ENCODE measurements at regions not wholly inside any gene's neighbourhood (a gene's known extent, or its start where the extent isn't known, plus 50 kb on each side); places are given as distances from the start of the nearest gene placed in this dataset.
"Not testable (repeated sequence)": the region's sequence is repeated elsewhere in the genome, so short reads cannot be mapped to it uniquely, and the experiment has no call there.

DNA sequence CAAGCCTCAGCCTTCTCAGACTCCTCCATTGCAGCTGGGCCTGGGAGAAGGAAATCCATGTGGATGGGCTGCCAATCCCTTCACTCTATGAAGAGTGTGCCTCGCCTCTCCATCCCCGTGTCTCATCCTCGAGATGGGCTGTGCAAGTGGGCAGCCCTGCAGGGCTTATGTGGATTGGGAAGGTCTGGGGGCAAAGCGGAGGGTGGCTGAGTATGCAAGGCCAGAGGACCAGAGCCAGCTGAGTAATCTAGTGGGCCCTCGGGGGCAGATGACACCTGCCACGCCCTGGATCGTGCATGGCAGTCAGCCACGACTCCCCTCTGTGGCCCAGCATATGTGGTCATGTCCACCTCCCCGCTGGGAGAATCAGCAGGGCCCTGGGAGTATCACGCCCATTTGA is 78.9 kb downstream of the IRX5 start:
- Mint-ChIP-seq H3K4me1 (no peaks in the 10 kb centered on the region), H3K9me3 (no peaks in the 10 kb centered on the region), H3K27me3 (peaks cover 10% of the 10 kb centered on the region), H3K4me3 (no peak overlapping the region), H3K27ac (no peak overlapping the region)
- ATAC-seq (no peak), DNase-seq (no peak)

DNA sequence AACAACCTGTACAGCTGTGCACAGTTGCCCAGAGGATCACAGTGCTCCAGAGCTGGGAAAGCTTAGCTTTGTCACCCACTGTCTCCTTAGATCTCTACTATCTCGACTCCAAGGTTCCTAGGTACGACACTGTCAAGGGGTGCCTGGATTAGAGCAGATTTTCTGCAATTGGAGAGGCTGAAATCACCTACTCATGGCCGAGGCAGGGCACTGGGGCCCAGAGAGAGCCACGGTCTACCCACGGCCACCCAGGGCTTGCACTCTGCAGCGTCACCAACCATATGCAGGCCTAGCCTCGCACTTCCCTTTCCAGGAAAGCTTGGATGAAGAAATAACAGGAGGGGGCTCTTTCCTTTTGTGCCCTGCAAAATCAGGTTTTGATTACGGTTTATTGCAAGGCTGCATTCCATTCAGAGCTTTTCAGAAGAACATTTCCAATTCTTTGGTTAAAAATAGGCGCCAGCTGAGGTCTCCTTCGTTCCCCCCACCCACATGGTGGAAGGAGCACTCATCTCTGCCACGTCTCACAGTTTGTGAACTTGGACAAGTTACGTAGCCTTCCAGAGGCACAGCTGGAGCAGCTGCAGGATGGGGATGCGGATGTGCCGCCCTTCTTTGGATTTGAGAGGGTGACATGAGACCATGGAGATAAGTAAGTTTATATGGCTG is 80.0 kb downstream of the IRX5 start:
- no peaks in the 10 kb centered on the region for H3K9me3 Mint-ChIP-seq
- no peaks in the 10 kb centered on the region for H3K4me1 Mint-ChIP-seq
- peaks cover 11% of the 10 kb centered on the region for H3K27me3 Mint-ChIP-seq
- H3K27ac Mint-ChIP-seq, result peak overlapping the region in 1 of 2 donors; percentile 85
- no peak for ATAC-seq
- H3K4me3 Mint-ChIP-seq, result no peak overlapping the region
- DNase-seq, result no peak

DNA sequence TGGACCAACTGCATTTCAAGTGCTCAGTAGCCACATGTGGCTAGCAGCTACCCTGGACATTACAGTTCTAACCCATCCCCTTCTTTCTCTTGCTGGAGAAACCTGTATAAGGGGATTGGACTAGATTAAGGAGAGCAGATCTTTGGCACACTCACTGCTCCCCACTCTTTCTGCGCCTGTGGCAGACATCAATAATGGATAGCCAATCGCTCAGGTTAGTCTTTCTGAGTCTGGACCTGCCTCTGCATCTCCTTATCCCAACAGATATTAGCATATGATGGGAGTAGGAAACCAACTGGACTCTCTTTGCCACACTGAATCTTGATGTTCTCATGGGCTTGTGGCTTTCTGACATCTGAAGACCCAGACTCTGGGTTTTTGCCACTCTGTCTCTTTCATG is 81.7 kb downstream of the IRX5 start:
- Mint-ChIP-seq H3K4me1 (no peaks in the 10 kb centered on the region), H3K4me3 (no peak overlapping the region), H3K9me3 (no peaks in the 10 kb centered on the region), H3K27ac (no peak overlapping the region), H3K27me3 (peaks cover 11% of the 10 kb centered on the region)
- ATAC-seq (no peak), DNase-seq (no peak)

DNA sequence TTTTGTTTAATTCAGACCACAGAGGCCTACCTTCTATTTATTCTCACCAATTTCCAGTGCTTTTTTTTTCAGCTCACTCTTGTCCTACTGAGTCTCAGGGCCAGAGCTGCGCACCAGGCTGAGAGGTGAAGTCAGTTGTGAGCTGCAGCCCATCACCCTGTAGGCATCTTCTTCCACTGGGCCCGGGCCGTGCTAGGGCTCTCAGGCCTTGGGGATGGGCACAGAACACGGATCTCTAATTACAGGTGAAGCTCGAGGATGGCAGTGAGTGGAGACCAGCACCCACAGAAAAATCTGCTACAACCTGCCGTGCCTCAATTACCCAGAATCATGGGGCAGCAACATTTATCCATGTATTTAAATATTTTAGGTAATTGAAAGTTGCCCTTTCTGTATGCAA is 82.1 kb downstream of the IRX5 start:
- Mint-ChIP-seq H3K9me3 (no peaks in the 10 kb centered on the region), H3K27ac (no peak overlapping the region), H3K4me1 (no peaks in the 10 kb centered on the region), H3K27me3 (peaks cover 11% of the 10 kb centered on the region), H3K4me3 (no peak overlapping the region)
- no peak for ATAC-seq
- no peak for DNase-seq

DNA sequence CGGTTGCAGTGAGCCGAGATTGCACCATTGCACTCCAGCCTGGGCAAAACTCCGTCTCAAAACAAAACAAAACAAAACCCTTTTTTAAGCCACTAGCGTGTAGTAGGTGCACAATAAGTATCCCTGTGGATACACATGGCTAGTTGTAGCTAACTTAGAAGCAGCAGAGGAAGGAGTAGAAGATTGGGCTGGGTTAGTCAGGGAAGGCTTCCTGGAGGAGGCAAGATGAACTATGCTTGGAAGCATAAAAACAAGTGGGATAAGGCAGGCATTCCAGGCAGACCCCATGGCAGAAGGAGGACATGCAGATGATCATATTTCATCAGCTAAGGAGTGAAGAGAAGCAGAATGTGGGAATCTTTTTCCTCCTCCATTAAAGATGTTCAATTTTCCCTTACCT is 83.4 kb downstream of the IRX5 start:
- H3K27ac Mint-ChIP-seq, result no peak overlapping the region
- H3K9me3 Mint-ChIP-seq, result no peaks in the 10 kb centered on the region
- H3K4me3 Mint-ChIP-seq, result no peak overlapping the region
- H3K4me1 Mint-ChIP-seq, result no peaks in the 10 kb centered on the region
- peaks cover 11% of the 10 kb centered on the region for H3K27me3 Mint-ChIP-seq
- DNase-seq, result no peak
- ATAC-seq, result no peak

DNA sequence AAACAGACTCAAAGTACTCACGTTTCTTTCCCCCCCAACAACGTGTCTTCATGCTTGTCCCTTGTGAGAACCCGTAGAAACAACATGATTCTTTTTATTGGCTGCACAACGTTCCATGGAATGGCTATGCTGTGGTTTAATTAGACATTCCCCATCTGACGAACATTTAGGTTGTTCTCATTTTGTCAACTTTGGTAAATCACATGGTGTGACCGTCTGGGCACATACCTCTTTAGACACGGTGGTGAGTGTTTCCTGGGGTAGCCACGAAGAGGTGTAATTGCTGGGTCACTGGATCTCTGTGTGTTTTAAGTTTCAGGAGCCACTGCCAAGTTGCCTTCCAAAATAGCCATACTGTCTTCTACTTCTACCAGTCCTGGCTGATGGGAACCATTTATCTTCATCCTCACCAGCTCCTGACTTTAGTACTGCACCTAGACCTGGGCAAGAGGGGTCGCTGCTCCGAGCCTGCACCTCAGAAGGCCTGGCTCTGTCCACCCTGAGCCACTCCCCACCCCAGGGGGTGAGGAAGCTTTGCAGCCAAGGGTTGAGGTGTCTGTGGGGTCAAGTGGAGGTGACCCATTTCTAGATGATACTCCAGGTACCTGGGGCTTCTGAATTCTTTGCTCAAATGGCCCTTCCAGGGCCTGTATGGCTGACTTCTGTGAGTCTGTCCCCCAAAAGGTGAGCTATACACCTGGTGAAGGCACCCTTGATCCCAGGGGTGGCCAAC is 84.7 kb downstream of the IRX5 start:
- Mint-ChIP-seq H3K27ac (no peak overlapping the region), H3K9me3 (peaks cover 10 to 12% of the 10 kb centered on the region in 2 donors), H3K4me3 (no peak overlapping the region), H3K27me3 (peaks cover 11% of the 10 kb centered on the region), H3K4me1 (no peaks in the 10 kb centered on the region)
- no peak for ATAC-seq
- DNase-seq, result no peak

DNA sequence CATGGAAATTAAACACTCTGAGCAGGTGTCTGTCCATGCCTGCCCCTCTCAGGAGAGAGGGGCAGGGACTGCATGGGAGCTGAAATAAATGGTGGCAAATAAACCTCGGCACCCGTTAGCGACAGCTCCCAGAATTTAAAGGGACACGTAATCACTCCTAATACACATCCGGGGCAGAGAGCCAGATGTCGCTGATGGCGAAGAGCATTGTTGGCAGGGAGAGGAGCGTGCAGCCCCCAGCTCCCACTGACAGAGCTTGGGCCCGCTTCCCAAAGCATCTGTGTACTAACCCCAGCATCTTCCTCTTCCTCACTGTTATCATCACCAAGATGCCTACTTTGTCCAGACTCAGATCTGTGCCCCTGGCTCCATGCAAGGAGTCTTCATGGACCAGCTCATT is 85.8 kb downstream of the IRX5 start:
- Mint-ChIP-seq H3K27ac (no peak overlapping the region), H3K4me1 (no peaks in the 10 kb centered on the region), H3K9me3 (peaks cover 10 to 12% of the 10 kb centered on the region in 2 donors), H3K27me3 (peaks cover 13% of the 10 kb centered on the region), H3K4me3 (no peak overlapping the region)
- ATAC-seq (no peak), DNase-seq (no peak)

DNA sequence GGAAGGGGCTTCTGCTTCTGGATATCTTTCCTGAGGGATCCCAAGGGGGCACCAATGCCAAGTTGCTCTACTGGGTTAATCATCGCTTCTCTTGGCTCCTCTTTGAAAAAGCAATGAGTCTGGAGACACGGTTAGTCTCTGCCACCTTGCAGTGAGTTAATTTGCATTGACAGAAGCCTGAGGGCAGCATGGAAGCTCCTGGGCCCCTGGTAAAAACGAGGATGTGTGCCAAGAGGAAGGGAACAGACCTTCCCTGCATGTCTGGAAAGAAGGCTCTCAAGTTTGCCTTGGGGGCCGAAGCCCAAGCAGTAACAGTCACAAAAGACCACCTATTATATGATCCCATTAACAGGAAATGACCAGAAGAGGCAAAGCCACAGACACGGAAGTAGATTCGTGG is 86.7 kb downstream of the IRX5 start:
- Mint-ChIP-seq H3K4me3 (no peak overlapping the region), H3K4me1 (no peaks in the 10 kb centered on the region)

DNA sequence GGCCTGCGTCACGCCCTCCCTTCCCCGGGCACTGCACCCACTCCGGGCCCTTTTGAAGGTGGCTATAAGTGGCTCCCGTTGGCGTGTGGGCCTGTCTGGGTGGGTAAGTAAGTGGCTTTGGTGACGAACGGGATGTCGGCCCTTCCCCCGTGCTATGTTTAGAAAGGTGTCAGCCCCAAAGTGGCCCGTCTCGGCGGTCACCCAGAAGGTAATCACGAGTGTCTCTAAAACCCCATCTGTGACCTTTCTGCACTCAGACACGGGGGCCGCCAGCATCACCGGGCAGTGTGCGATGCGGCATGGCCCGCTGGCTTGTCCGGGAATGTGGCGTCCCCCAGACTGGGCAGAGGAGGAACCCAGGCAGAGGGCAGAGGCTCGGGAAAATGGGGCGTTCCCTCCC is 88.2 kb downstream of the IRX5 start:
- no peak for DNase-seq
- Mint-ChIP-seq H3K4me1 (no peaks in the 10 kb centered on the region), H3K27ac (no peak overlapping the region), H3K4me3 (no peak overlapping the region), H3K27me3 (peaks cover 21% of the 10 kb centered on the region), H3K9me3 (peaks cover 10 to 12% of the 10 kb centered on the region in 2 donors)
- no peak for ATAC-seq

More for the DNA sequence above, 86.7 kb downstream of the IRX5 start:
- H3K27ac Mint-ChIP-seq, result no peak overlapping the region
- no peak for DNase-seq
- no peak for ATAC-seq
- peaks cover 21% of the 10 kb centered on the region for H3K27me3 Mint-ChIP-seq
- H3K9me3 Mint-ChIP-seq, result peaks cover 10 to 12% of the 10 kb centered on the region in 2 donors

DNA sequence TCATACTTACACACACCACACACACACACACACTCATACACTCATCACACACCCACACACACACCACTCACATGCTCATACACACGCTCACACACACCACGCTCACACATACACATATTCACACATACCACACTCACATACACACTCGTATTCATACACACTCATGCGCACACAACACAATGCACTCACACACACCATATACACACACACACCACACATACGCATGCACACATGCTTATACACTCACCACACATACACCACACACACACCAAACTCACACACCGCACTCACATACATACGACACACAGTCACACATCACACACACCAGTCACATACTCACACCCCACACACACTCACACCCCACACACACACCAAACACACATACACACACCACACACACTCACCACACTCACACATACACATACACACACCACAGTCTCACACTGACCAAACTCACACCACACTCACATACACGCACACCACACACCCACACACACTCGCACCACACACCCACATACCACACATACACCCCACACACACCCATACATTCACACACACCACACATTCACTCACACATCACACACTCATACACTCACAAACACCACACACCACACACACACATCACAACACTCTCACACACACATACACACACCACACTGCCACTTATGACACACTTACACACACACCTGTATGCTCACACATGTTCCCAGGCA is 88.9 kb downstream of the IRX5 start:
- H3K27ac Mint-ChIP-seq, result peak overlapping the region in 1 of 2 donors; percentile 19
- H3K4me3 Mint-ChIP-seq, result no peak overlapping the region
- no peak for DNase-seq
- H3K27me3 Mint-ChIP-seq, result peaks cover 17% of the 10 kb centered on the region
- H3K9me3 Mint-ChIP-seq, result peaks cover 10 to 12% of the 10 kb centered on the region in 2 donors
- no peaks in the 10 kb centered on the region for H3K4me1 Mint-ChIP-seq
- ATAC-seq, result no peak

DNA sequence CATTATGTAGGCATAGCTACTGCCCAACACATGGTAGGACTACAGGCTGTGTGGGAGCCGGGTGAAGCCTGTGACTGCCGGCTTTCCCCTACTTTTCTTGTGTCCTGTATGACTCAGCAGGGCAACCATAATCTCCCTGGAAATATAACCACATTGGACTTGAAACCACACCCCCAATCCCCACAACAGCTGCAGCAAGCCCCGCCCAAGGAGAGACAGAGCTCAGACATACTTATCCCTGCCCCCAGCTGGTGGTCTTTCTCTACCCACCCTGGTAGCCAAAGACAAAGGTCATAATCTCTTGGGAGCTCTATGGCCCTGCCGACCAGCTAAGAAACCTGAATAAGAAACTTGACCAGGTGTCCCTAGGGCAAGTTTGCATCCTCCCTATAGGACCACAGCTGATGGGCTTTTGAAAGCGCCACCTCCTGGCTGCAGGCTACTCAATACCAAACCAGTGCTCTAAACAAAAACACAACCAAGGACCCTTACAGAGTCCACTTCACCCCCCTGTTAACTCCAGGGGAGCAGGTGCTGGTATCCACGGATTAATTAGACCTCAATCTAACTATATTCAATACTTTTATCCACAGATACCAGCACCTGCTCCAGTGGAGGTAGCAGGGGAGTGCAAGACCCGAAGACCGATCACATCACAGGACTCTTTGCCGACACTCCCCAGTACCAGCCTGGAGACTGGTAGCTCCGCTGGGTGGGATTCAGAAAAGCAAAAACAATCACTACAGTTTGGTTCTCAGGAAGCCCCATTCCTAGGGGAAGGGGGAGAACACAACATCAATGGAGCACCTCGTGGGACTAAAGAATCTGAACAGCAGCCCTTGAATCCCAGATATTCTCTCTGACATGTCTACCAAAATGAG is 91.2 kb downstream of the IRX5 start:
- DNase-seq (no peak), ATAC-seq (no peak)
- Mint-ChIP-seq H3K4me3 (no peak overlapping the region), H3K4me1 (no peaks in the 10 kb centered on the region), H3K27me3 (peaks cover 21% of the 10 kb centered on the region), H3K27ac (no peak overlapping the region), H3K9me3 (peaks cover 10 to 12% of the 10 kb centered on the region in 2 donors)

DNA sequence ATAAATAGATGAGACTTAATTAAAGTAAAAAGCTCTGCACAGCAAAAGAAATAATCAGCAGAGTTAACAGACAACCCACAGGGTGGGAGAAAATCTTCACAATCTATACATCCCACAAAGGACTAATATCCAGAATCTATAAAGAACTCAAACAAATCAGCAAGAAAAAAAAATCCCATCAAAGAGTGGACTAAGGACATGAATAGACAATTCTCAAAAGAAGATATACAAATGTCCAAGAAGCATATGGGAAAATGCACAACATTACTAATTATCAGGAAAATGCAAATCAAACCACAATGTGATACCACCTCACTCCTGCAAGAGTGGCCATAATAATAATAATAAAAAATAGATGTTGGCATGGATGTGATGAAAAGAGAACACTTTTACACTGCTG is 96.6 kb downstream of the IRX5 start:
- H3K27me3 Mint-ChIP-seq, result peaks cover 17% of the 10 kb centered on the region
- not testable (repeated sequence) for H3K27ac Mint-ChIP-seq, H3K9me3 Mint-ChIP-seq, H3K4me3 Mint-ChIP-seq, ATAC-seq, DNase-seq, H3K4me1 Mint-ChIP-seq

DNA sequence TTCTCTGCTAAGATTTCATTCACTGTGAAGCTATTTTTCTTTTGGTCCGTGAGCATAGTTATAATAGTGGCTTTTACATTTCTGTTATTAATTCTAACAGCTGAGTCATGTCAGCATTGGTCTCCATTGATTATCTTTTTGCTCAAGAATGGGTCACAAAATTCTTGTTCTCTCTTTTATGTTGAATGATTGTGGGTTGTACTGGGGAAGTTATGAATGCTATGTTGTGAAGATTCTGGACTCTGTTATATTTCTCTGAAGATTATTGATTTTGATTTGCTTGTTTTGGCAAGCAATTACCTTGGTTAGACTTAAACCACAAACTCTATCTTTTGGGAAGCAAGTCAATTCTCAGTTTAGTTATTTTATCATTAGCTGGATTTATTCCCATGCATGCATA is 98.8 kb downstream of the IRX5 start:
- Mint-ChIP-seq H3K4me3 (no peak overlapping the region), H3K4me1 (no peaks in the 10 kb centered on the region), H3K9me3 (peaks cover 5 to 8% of the 10 kb centered on the region in 2 donors), H3K27me3 (peaks cover 26% of the 10 kb centered on the region), H3K27ac (no peak overlapping the region)
- ATAC-seq, result no peak
- no peak for DNase-seq

DNA sequence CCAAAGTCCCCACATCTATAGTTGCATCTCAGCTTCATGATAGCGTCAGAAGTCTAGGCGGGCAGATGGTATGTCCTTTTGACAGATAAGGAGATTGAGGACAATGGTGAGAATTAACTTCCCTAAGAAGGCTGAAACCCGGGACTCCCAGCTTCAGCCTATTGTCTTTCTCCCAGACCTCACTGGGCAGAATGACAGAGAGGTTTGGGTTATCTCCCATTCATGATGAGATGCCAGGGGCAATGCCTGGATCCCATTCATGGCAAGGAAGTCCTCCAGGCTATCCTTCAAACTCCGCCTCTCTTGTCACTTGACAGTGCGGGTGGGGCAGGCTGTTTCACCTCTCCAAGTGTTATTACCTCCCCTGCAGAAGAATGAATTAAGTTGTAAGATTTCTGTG is 100.3 kb downstream of the IRX5 start:
- H3K27ac Mint-ChIP-seq, result no peak overlapping the region
- no peak for ATAC-seq
- H3K9me3 Mint-ChIP-seq, result peaks cover 5 to 8% of the 10 kb centered on the region in 2 donors
- no peak for DNase-seq
- H3K4me3 Mint-ChIP-seq, result no peak overlapping the region
- H3K4me1 Mint-ChIP-seq, result no peaks in the 10 kb centered on the region
- H3K27me3 Mint-ChIP-seq, result peaks cover 21% of the 10 kb centered on the region

DNA sequence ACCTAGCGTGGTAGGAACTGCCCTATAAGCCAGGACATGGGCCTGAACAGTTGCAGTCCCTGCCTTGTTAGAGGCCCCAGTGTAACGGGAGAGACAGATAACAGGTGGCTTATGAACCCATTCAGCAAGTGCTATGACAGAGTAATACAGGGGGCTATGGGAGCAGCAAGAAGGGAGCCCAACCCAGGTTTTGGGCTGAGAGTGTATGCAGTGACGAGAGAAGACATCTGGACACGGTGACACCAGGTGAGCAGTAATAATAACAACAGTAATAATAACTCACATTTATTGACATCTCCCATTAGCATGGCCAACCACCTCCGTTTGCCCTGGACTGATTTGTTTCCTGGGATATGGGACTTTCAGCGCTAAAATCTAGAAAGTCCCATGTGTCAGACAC is 100.8 kb downstream of the IRX5 start:
- no peak overlapping the region for H3K27ac Mint-ChIP-seq
- no peaks in the 10 kb centered on the region for H3K4me1 Mint-ChIP-seq
- ATAC-seq, result no peak
- no peak overlapping the region for H3K4me3 Mint-ChIP-seq
- peaks cover 21% of the 10 kb centered on the region for H3K27me3 Mint-ChIP-seq
- DNase-seq, result no peak
- H3K9me3 Mint-ChIP-seq, result peaks cover 5 to 8% of the 10 kb centered on the region in 2 donors
